COR-L47 (cell line): ENCODE measurements at regions not wholly inside any gene's neighbourhood (a gene's known extent, or its start where the extent isn't known, plus 50 kb on each side); places are given as distances from the start of the nearest gene placed in this dataset.

Experiments
- DNase-seq: peaks from one replicate; lab custom pipeline; 2025; lab: John Stamatoyannopoulos, UW

GRCh38 chr4:136925203-136925602 lies 607.1 kb downstream of the PCDH18 start:
- DNase-seq: no peak

GRCh38 chr4:136922066-136922465 lies 610.2 kb downstream of the PCDH18 start:
- no peak for DNase-seq

GRCh38 chr4:136920092-136920881 lies 612.0 kb downstream of the PCDH18 start:
- no peak for DNase-seq

- no peak for DNase-seq
Measured at GRCh38 chr4:136918772-136919171, 613.5 kb downstream of the PCDH18 start.

DNA sequence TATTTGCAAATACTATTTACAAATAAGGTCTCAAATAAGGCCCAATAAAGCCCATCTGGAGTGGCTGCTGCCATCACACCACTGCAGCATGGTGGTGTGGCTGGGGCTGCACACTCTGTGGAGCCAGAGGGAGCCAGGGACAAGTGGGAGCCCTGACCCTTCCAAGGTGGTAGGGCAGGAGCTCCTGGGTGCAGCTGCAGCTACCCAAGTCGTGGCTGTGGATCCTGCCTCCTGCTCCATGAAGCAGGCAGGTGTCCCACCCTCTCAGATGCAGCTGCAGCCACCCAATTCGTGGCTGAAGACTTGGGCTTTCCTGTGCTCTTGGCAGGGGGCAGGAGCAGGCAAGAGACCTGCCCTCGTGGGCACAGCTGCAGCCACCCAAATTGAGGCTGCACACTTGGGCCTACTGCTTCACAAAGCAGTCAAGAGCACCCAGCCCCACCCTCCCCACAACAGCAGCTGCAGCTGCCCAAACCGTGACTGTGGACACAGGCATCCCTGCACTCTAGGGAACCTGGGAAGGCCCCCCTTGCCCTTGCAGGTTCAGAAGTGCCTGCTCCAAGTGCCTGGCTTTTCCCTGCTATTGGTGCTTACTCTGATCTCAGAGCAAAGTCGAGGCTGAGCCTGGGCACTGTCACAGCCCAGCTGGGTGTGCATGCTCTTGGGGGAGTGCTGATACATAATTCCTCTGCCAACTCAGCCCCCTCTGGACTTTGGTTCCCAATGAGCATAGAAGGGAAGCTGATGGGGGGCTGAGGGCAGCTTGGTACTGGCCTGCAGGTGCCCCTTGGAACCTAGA lies 614.8 kb downstream of the PCDH18 start:
- DNase-seq: no peak

- peak; percentile 86 for DNase-seq
Measured at GRCh38 chr4:136909626-136910025, 622.7 kb downstream of the PCDH18 start.

- no peak for DNase-seq
Measured at GRCh38 chr4:136908122-136908521, 624.2 kb downstream of the PCDH18 start.

- no peak for DNase-seq
Measured at GRCh38 chr4:136900696-136901095, 631.6 kb downstream of the PCDH18 start.

- DNase-seq: no peak
Measured at GRCh38 chr4:136898590-136899248, 633.6 kb downstream of the PCDH18 start.

DNA sequence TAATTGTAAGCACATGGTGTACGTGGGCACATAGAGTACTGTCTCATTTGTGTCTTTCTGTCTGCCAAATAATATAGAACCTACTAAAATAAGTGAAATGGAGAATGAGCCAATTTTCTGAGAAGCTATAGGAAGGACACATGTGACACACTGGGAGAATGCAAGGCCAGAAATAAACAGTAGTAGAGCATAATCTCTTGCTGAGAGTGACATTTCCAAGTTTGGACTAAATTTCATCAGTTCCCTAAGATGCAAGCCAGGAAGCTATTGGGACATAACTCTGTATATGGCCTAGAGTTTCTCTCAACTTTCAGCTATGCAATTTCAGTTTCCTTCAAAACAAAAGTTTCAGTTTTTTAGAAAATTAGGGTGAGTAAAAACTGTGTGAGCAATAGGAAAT lies 638.7 kb downstream of the PCDH18 start:
- no peak for DNase-seq

DNA sequence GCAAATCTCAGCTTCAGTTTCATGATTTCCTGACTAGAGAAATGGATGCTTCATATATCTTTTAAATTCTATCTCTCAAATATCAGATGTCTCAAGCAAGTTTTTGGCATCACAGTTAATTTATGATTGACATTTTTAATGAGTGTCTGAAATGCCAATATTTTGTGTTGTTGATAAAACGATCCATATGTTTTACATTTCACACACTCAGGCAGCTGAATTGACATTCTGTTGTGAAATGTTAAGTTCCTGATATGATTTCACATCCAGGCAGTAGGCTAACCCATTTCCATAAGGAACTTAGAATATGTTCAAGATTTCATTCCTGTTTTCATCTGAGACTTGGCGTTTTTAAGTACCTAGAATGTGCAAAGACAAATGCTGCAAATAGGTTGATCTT lies 650.6 kb downstream of the PCDH18 start:
- no peak for DNase-seq

GRCh38 chr4:136873555-136873954 lies 658.7 kb downstream of the PCDH18 start:
- DNase-seq: no peak

DNA sequence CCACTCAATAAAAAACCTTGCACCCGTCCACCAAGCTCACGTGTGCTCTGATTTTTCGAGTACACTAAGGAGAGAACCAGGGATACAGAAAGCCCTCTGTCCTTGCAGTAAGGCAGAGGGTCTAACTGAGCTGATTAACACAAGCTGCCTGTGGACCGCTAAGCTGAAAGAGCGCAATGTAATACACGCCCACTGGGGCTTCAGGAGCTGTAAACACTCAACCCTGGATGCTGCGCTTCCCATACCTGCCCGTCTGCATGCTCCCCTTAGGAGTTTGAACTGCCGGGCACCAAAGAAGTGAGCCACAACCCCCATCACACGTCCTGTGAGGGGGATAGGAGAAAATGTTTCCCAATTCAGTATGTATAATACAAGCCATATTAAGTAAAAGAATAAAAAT lies 664.8 kb downstream of the PCDH18 start:
- DNase-seq: no peak

DNA sequence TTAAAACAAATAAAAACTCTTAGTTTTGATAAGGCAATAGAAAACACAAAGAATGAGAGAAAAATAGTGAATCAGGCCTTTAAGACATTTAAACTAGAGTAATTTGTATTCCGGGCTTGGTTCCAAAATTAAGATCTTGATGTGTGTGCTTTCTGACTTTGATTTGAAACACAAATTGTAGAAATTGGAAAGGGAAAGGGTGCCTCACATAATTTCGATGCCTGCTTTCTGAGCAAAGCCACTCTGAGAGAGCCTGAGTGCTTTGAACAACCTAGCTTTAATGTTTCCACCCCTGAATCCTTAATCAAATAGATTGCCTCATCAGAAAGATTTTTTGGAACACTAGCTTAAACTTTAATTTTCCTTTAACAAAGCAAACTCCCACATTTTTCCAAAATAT lies 666.8 kb downstream of the PCDH18 start:
- DNase-seq: no peak

DNA sequence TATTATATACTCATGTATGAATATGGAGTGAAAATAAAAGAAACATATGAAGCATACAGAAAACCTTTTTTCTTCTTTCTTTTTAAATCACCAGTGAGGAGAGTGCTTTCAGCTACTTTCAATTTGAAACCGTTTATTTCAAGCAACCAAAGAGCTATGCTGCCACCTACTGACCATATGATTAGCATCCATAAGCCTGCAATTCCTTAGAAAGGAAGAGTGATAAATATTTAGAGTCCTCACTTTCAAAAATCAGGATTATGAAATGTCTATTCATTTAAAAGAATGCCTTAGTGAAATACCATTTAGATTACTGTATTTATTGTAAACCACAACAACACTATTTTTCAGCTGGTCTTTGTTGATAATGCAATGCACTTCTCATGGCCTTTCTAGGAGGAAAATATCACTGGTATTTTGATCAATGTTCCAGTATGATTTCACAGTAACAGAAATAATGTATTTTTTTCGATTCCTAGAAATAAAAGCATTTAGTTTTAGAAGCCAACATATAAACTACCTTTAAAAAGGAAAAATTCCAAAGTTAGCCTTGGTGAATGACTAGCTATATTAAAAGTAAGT lies 667.6 kb downstream of the PCDH18 start:
- DNase-seq: peak; percentile 83

DNA sequence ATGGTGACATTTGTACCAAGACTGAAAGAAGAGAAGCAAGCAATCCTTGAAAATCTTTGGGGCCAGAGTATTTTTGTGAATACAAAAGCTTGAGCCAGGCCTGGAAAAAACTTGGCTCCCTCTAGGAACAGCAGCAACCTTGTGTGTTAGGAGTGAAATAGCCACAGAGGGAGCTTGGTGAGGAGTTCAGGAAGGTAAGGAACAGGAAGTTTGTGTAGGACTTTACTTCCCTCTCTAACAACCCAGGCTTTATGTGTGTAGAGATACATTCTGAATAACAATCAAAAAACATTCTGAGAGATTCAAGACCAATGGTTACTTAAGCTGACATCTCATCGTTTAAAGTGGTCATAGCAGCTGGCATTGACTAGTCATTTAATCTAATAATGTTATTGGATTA lies 668.5 kb downstream of the PCDH18 start:
- DNase-seq: no peak

GRCh38 chr4:136862653-136863052 lies 669.6 kb downstream of the PCDH18 start:
- DNase-seq: no peak

DNA sequence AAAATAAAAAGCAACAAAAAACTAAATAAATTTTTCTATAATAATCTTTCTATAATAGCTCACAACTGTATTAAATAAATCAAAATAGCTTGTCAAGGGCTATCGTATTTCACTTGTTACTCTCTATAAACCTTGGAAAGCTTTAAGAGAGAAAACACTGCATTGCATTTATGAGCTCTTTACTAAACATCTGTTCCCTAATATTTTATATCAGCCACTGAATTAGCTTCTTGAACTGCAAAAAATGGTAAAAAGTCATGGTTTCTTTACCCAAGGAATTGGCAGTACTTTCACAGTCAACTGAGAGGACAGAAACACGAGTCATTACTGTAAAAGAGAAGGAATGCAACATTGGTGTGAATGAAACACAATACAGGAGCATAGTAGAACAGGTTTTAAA lies 671.2 kb downstream of the PCDH18 start:
- no peak for DNase-seq

DNA sequence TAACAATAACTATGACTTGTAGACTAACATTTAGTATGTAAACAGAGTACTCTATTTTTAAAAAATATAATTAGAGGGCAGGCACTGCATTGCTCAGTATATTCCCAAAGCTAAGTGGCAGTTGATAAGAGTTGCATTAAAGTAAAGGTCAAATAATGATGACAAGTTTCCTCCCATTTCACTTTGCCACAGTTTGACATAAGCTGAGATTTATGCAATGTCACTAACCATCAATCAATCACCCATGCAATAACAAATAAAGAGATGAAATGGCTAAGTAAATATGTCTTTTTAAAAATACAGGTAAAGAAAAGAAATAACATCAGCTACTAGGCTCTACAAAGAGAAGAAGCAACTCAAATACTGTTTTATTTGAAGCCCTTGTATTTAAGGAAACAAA lies 673.4 kb downstream of the PCDH18 start:
- DNase-seq: no peak

GRCh38 chr4:136855886-136856285 lies 676.4 kb downstream of the PCDH18 start:
- no peak for DNase-seq

- DNase-seq: no peak
Measured at GRCh38 chr4:136850446-136850845, 681.8 kb downstream of the PCDH18 start.

DNA sequence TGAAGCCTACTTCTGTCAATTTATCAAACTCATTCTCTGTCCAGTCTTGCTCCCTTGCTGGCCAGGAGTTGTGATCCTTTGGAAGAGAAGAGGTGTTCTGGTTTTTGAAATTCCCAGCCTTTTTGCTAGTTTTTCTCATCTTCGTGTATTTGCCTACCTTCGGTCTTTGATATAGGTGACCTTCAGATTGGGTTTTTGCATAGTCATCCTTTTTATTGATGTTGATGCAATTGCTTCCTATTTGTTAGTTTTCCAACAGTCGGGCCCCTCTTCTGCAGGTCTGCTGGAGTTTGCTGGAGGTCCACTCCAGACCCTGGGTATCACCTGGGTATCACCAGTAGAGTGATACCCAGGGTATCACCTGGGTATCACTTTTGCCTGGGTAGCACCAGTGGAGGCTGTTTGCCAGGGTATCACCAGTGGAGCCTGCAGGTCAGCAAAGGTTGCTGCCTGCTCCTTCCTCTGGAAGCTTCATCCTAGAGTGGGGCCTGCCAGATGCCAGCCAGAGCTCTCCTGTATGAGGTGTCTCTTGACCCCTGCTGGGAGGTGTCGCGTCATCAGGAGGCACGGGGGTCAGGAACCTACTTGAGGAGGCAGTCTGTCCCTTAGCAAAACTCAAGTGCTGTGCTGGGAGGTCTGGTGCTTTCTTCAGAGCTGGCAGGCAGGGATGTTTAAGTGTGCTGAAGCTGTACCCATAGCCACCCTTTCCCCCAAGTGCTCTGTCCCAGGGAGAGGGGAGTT lies 684.2 kb downstream of the PCDH18 start:
- no peak for DNase-seq
